Stimulated activated effector memory CD8-positive, alpha-beta T cell treated with anti-CD3 and anti-CD28 coated beads, Interleukin-12 subunit alpha, Interleukin-12 subunit beta, amount 100 ng/mL, for 72 hours (primary cell): ENCODE measurements at regions not wholly inside any gene's neighbourhood (a gene's known extent, or its start where the extent isn't known, plus 50 kb on each side); places are given as distances from the start of the nearest gene placed in this dataset.
"Not testable (repeated sequence)": the region's sequence is repeated elsewhere in the genome, so short reads cannot be mapped to it uniquely, and the experiment has no call there.

ENCODE experiments used
- ATAC-seq: fragments of 150-1000 bp; cut with Tn5 transposase; 2 replicates; pipeline ENCODE4 v1.10.0; 2021
- DNase-seq, 2 donors: peaks; one replicate each; pipeline ENCODE4 v3.0.0; 2021 to 2022; ENCODE audit warnings: low spot score in 2 of 2
- H3K27ac Mint-ChIP-seq: one replicate; pipeline ENCODE4 v1.8.0; 2022; ENCODE audit warnings: mild to moderate bottlenecking, mixed read lengths
- H3K36me3 Mint-ChIP-seq: one replicate; pipeline ENCODE4 v1.8.0; 2022; ENCODE audit warnings: mild to moderate bottlenecking, mixed read lengths
- H3K4me1 Mint-ChIP-seq: one replicate; pipeline ENCODE4 v1.8.0; 2022; ENCODE audit warnings: mixed read lengths
- H3K4me3 Mint-ChIP-seq: one replicate; pipeline ENCODE4 v1.8.0; 2022; ENCODE audit warnings: mild to moderate bottlenecking, mixed read lengths
- H3K9me3 Mint-ChIP-seq: one replicate; pipeline ENCODE4 v1.8.0; 2022; ENCODE audit warnings: mixed read lengths

GRCh38 chr3:194936659-194937058, 251.0 kb downstream of the FAM43A start:
- no peaks in the 10 kb centered on the region for H3K4me1 Mint-ChIP-seq
- H3K27ac Mint-ChIP-seq, result no peak overlapping the region
- H3K36me3 Mint-ChIP-seq, result no peaks in the 10 kb centered on the region
- ATAC-seq, result no peak
- DNase-seq, result no peak
- H3K4me3 Mint-ChIP-seq, result no peak overlapping the region
- H3K9me3 Mint-ChIP-seq, result no peaks in the 10 kb centered on the region

- Mint-ChIP-seq H3K36me3 (no peaks in the 10 kb centered on the region), H3K4me3 (no peak overlapping the region), H3K9me3 (no peaks in the 10 kb centered on the region), H3K4me1 (no peaks in the 10 kb centered on the region), H3K27ac (no peak overlapping the region)
- ATAC-seq (no peak), DNase-seq (no peak)
Observed at GRCh38 chr3:194937144-194937543, 251.5 kb downstream of the FAM43A start.

DNA sequence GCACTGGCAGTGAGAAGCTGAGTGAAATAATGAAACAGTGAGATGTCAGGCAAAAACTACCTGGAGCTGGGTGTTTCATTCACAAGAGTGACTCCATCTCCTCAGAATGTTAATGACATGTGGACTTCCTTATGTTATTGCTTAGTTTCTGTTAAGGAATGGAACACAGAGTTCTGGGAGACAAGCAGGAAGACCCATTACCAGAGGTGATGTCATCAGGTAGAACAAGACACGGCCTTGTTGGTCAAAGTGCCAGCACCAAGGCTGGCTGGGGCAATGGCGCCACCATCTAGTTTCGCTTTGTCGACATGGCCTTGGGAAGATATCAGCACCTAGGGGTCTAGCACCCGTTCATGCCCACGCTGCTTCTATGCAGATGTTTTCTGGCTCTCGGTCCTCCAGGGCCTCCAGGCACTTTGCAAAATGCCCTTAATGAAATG, 252.2 kb downstream of the FAM43A start:
- H3K36me3 Mint-ChIP-seq, result peaks cover 1% of the 10 kb centered on the region
- no peak overlapping the region for H3K27ac Mint-ChIP-seq
- DNase-seq, result no peak
- no peaks in the 10 kb centered on the region for H3K9me3 Mint-ChIP-seq
- ATAC-seq, result no peak
- H3K4me3 Mint-ChIP-seq, result no peak overlapping the region
- no peaks in the 10 kb centered on the region for H3K4me1 Mint-ChIP-seq

GRCh38 chr3:194938845-194939531, 253.3 kb downstream of the FAM43A start:
- DNase-seq, result no peak
- H3K4me3 Mint-ChIP-seq, result no peak overlapping the region
- H3K36me3 Mint-ChIP-seq, result peaks cover 9% of the 10 kb centered on the region
- H3K4me1 Mint-ChIP-seq, result no peaks in the 10 kb centered on the region
- no peak overlapping the region for H3K27ac Mint-ChIP-seq
- no peak for ATAC-seq
- no peaks in the 10 kb centered on the region for H3K9me3 Mint-ChIP-seq

GRCh38 chr3:194939532-194939909, 253.8 kb downstream of the FAM43A start:
- DNase-seq (no peak), ATAC-seq (no peak)
- peaks cover 9% of the 10 kb centered on the region for H3K36me3 Mint-ChIP-seq
- H3K27ac Mint-ChIP-seq, result no peak overlapping the region
- H3K4me1 Mint-ChIP-seq, result no peaks in the 10 kb centered on the region
- no peaks in the 10 kb centered on the region for H3K9me3 Mint-ChIP-seq
- H3K4me3 Mint-ChIP-seq, result no peak overlapping the region

DNA sequence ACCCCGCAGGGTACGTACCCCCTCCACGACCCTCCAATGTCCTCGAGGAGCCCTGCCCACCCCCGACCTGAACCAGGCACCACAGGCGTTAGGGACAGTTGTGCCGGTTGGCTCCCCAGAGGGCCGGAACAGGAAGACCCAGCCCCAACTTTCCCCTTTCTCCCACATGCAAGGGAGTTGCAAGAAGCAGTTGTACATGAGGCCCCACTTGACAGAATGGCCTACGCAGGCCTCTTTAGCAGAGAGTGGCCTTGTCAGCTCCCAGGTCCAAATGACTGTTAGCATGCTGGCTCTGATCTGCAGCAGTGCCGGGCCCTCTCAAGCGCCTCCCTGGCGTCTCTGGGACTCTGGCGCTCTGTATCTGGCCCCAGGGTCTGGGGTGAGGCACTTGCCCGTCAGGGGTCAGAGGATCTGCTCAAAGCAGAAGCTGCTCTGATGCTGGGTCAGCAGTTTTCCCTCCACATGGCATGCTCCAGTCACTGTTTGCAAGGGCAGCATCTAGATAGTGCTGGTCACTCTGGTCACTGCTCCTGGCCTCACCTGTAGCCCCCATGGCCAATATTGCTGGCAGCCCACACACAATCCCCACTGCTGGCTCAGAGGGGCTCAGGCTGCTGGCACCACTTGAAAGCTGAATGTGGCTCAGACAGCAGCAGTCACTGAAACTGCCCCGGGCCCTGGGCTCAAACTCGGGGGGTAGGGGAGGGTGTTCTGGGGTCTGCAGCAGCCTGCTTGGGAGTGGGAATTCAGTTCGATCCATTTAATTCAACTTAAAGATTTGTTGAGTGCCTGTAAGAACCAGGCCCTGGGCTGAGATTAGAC, 254.5 kb downstream of the FAM43A start:
- peaks cover 9% of the 10 kb centered on the region for H3K36me3 Mint-ChIP-seq
- no peak for DNase-seq
- no peaks in the 10 kb centered on the region for H3K9me3 Mint-ChIP-seq
- no peaks in the 10 kb centered on the region for H3K4me1 Mint-ChIP-seq
- no peak for ATAC-seq
- no peak overlapping the region for H3K4me3 Mint-ChIP-seq
- no peak overlapping the region for H3K27ac Mint-ChIP-seq

GRCh38 chr3:194941360-194941955, 255.8 kb downstream of the FAM43A start:
- Mint-ChIP-seq H3K9me3 (no peaks in the 10 kb centered on the region), H3K4me1 (no peaks in the 10 kb centered on the region), H3K4me3 (no peak overlapping the region), H3K36me3 (peaks cover 9% of the 10 kb centered on the region), H3K27ac (no peak overlapping the region)
- ATAC-seq, result no peak
- no peak for DNase-seq

DNA sequence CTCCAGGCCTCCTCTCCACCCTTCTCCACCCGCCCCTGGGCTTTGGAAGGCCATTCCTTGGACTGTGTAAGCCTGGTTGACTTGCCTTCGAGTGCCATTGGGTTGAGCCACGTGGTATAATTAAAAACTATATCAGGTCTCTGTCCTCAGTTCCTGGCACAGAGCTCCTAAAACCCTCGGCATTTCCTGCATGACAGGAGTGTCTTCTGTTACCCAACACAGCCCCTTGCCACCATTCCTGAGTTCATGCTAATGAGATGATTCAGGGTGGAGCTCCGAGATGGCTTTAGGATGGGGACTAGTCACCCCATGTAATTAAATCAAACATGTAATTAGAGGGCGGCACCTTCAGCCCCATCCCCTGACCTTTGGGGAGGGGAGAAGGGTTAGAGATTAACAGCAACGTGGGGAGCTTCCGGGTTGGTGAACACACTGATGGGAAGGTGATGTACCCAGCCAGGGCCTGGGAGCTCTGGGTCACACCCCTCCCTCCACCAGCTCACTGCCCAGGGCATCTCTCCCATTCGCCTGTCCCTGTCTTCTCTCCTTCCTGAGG, 256.4 kb downstream of the FAM43A start:
- H3K4me1 Mint-ChIP-seq, result no peaks in the 10 kb centered on the region
- no peak overlapping the region for H3K27ac Mint-ChIP-seq
- H3K36me3 Mint-ChIP-seq, result peaks cover 9% of the 10 kb centered on the region
- DNase-seq (no peak), ATAC-seq (no peak)
- no peak overlapping the region for H3K4me3 Mint-ChIP-seq
- H3K9me3 Mint-ChIP-seq, result no peaks in the 10 kb centered on the region

- H3K4me1 Mint-ChIP-seq, result no peaks in the 10 kb centered on the region
- no peak overlapping the region for H3K27ac Mint-ChIP-seq
- H3K4me3 Mint-ChIP-seq, result no peak overlapping the region
- no peak for DNase-seq
- no peak for ATAC-seq
- H3K9me3 Mint-ChIP-seq, result no peaks in the 10 kb centered on the region
- peaks cover 9% of the 10 kb centered on the region for H3K36me3 Mint-ChIP-seq
Observed at GRCh38 chr3:194944526-194944925, 258.8 kb downstream of the FAM43A start.

DNA sequence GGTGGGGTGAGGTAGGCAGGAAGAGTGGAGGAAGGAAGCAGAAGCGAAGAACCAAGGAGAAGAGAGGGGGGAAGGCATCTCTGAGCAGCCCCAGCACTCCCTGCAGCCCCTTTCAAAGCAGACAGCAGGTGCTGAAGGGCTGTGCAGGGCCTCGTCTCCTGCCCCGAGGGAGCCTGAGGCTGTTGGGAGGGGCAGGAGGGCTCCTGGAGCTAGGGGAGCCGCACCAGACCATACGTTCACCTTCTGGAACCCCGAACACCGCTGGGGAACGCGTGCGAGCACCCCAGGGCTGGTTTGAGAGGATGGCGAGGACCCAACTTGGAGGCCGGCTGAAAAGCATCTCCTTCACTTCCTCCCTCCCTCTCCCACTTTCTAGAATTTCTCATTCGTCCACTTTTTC, 259.8 kb downstream of the FAM43A start:
- H3K9me3 Mint-ChIP-seq, result no peaks in the 10 kb centered on the region
- peaks cover 9% of the 10 kb centered on the region for H3K36me3 Mint-ChIP-seq
- DNase-seq, result no peak
- H3K4me1 Mint-ChIP-seq, result no peaks in the 10 kb centered on the region
- no peak overlapping the region for H3K27ac Mint-ChIP-seq
- no peak for ATAC-seq
- no peak overlapping the region for H3K4me3 Mint-ChIP-seq

DNA sequence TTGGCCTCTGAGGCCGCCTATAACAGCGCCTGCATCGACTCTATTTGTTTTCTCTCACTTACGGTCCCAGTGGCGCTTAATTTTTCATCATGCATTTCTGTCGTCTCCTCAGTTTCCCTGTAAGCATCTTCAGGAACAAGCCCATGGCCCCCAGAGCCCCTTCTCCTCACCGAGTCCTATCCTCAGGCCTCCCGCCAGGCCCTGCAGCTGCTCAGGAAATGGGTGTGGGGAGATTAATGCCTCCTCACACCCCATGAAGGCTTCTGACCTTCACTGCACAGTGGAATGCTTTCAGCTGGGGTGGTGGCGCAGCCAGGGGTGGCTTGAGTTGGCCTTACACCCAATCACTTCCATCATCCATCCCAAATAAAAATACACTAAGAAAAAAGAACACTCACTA, 260.4 kb downstream of the FAM43A start:
- Mint-ChIP-seq H3K27ac (no peak overlapping the region), H3K9me3 (no peaks in the 10 kb centered on the region), H3K4me1 (no peaks in the 10 kb centered on the region), H3K36me3 (peaks cover 9% of the 10 kb centered on the region), H3K4me3 (no peak overlapping the region)
- DNase-seq, result no peak
- no peak for ATAC-seq

DNA sequence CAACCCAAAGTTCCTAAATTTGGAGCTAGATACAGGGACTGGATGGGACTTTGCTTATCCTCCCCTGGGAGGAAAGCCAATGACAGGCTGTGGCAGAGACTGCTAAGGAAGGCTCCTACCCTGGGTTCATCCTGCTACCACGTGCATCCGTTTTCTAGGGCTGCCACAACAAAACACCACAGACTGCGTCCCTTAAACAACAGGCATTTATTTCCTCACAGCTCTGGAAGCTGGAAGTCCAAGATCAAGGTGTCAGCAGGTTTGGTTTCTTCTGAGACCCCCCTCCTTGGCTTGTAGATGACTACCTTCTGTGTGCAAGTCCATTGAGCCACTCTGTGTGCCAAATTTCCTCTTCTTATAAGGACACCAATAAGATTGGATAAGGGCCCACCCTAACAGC, 263.9 kb downstream of the FAM43A start:
- no peak overlapping the region for H3K27ac Mint-ChIP-seq
- no peak overlapping the region for H3K4me3 Mint-ChIP-seq
- no peaks in the 10 kb centered on the region for H3K4me1 Mint-ChIP-seq
- ATAC-seq (no peak), DNase-seq (no peak)
- no peaks in the 10 kb centered on the region for H3K9me3 Mint-ChIP-seq
- H3K36me3 Mint-ChIP-seq, result no peaks in the 10 kb centered on the region

DNA sequence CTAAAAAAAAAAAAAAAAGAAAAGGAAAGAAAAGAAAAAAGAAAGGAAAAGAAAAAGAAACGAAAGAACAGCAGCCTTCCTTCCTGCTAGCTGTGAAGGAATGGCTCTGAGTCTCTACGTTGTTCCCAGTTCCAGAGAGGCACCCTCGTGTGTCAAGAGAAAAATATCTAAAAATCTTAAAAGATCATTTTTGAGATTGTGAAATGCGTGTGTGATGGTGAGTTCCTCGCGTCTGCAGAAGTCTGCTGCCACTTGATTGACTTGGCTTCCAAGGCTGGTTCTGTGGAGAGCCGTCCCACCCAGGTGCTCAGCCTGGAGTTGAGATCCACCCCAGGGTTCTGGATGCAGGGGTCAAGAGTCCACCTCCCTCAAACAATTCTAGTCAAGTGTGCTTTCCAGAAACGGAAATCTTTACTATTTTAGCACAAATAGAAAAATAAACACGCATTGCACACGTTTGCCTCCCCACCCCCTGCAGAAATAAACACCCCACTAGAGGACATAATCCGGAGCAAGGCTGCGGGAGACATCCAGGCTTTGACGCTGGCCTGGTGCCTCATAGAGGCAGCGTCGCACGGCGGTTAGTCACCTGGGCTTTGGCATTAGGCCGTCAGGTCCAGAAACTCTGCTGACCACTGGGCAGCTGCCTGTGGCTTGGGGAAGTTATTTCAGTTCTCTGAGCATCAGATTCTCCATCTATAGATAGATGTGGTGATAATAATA, 265.4 kb downstream of the FAM43A start:
- ATAC-seq (no peak), DNase-seq (no peak)
- H3K27ac Mint-ChIP-seq, result no peak overlapping the region
- H3K4me1 Mint-ChIP-seq, result no peaks in the 10 kb centered on the region
- H3K9me3 Mint-ChIP-seq, result no peaks in the 10 kb centered on the region
- no peaks in the 10 kb centered on the region for H3K36me3 Mint-ChIP-seq
- H3K4me3 Mint-ChIP-seq, result no peak overlapping the region

GRCh38 chr3:194951629-194951920, 265.9 kb downstream of the FAM43A start:
- not testable (repeated sequence) for H3K9me3 Mint-ChIP-seq, ATAC-seq, DNase-seq, H3K4me1 Mint-ChIP-seq, H3K27ac Mint-ChIP-seq, H3K36me3 Mint-ChIP-seq, H3K4me3 Mint-ChIP-seq

GRCh38 chr3:194951931-194952582, 266.4 kb downstream of the FAM43A start:
- no peaks in the 10 kb centered on the region for H3K36me3 Mint-ChIP-seq
- H3K9me3 Mint-ChIP-seq, result no peaks in the 10 kb centered on the region
- H3K4me3 Mint-ChIP-seq, result no peak overlapping the region
- DNase-seq (no peak), ATAC-seq (no peak)
- no peak overlapping the region for H3K27ac Mint-ChIP-seq
- no peaks in the 10 kb centered on the region for H3K4me1 Mint-ChIP-seq
